ENCODE measurements at regions not wholly inside any gene's neighbourhood (a gene's known extent, or its start where the extent isn't known, plus 50 kb on each side); places are given as distances from the start of the nearest gene placed in this dataset.

DNA sequence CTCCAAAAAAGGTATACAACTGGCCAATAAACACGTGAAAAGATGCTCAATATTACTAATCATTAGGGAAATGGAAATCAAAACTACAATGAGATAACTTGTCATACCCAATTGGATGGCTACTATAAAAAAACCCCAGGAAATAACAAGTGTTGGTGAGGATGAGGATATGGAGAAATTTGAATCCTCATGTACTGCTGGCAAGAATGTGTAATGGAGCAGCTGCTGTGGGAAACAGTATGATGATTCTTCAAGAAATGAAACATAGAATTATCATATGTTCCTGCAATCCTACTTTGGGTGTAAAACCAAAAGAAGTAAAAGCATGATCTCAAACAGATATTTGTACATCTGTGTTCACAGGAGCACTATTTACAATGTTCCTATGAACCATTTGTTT lies 67.4 kb downstream of the RPLP1 start:
- Histone ChIP-seq H3K4me3 (no peak overlapping the region), H3K4me1 (replicated peaks in 1 of 2) (peaks cover 15 to 16% of the 10 kb centered on the region in 2 donors), H3K27ac (no peak overlapping the region)
- 0 to 54% (median 38%) methylated on average over 1 of the region's 1 CpG; no CpG with 5 or more reads in 3 of the 10 experiments for WGBS, 10 experiments
- in situ Hi-C loops (cut with MboI; ENCODE audit: low pct_unique_long_range_greater_than_20kb in 2 of 9, low sequenced_read_pairs in 9 of 9, unreplicated experiment in 9 of 9), result loop anchor here in 1 of 9 experiments (25.0 kb wide), 1 partner anchor 517 kb away; no protein-coding TSS in a partner anchor
- no peak for ATAC-seq (replicated peaks in 6 of 8)

DNA sequence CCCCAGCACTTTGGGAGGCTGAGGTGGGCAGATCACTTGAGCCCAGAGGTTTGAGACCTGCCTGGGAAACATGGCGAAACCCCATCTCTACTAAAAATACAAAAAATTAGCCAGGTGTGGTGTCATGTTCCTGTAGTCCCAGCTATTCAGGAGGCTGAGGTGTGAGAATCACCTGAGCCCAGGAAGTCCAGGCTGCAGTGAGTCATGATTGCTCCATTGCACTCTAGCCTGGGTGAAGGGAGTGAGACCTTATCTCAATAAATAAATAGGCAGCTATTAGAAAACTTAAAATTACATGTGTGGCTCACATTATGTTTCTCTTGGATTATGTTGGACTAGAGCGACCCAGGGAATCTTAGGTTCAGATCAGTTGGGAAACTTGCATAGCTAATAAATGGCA lies 69.7 kb downstream of the RPLP1 start:
- in situ Hi-C loops (cut with MboI; ENCODE audit: low pct_unique_long_range_greater_than_20kb in 2 of 9, low sequenced_read_pairs in 9 of 9, unreplicated experiment in 9 of 9), result loop anchor here in 1 of 9 experiments (25.0 kb wide), 1 partner anchor 515 kb away; no protein-coding TSS in a partner anchor
- Histone ChIP-seq H3K27ac (no peak overlapping the region), H3K4me1 (replicated peaks in 1 of 2) (peaks cover 32 to 38% of the 10 kb centered on the region in 2 donors), H3K4me3 (no peak overlapping the region)
- no peak for ATAC-seq (replicated peaks in 6 of 8)
- WGBS, 10 experiments, result 83 to 100% (median 93%) methylated on average over 1 to 2 of the region's 2 CpGs; no CpG with 5 or more reads in 1 of the 10 experiments

DNA sequence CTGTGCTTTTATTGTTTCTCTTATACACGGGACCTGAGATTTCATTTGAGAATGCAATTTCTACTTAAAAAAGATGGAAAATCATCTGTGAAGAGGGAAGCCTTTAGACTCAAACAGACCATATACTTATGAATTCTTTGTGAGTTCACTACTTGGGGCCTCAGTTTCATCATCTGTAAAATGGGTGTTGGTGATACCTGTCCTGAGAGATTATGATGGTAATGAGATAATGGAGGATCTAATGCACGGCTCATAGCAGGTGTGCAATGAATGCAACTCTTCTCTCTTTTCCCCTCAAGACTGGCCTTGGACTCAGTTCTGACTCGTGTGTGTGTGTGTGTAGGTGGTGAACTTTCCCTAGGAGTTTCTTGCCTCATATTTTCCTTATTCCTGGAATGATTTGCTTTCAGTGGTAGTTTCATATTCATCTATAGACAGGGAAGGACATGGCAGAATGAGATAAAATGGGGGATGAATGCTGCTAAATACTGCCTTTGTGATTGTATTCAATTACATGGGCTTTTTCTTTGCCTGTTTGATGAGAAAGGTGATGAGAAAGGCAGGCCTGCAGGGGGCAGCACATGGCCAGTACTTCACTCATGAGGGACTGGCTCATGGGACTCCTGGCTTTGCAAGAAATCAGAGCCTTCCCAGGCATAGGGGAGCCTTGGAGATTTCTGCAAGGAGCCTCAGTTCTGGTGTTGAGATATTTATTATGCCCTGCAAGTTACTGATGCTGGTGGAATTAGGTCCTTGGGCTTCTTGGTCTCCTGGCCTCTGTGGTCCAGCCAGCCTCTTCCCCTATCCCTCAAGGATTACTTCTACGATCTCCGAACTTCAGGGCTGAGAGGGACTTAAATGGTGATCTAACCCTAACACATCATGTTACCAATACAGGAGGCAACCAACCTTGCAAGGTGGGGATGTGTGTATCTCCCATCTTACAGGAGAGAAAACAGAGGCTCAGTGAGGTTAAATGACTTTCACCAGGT lies 70.7 kb downstream of the RPLP1 start:
- peak; percentile 36 to 92 (median 68) for ATAC-seq (replicated peaks in 6 of 8)
- no peak overlapping the region for H3K27ac ChIP-seq
- WGBS, 10 experiments, result 51 to 100% (median 71%) methylated on average over 1 to 5 of the region's 5 CpGs; no CpG with 5 or more reads in 1 of the 10 experiments

DNA sequence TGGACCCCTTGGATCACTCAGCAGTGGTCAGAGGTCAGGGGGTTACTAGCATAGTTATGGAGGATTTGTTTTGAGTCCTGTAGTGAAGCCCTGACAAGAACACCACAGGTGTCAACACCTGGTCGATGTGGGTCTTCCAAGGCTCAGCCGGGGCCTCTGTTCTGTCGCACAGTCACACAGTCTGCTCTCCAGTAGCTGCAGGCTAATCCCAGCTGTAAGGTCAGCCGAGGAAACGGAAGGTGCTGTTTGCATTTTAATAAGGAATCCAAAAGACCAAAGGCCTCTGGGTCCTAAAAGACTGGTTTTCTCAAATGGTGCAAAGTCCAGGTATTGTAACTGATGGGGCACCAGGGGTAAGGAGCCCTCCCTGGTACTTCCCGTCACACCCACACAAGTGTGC lies 71.7 kb downstream of the RPLP1 start:
- no peak overlapping the region for H3K4me3 ChIP-seq
- 0 to 95% (median 50%) methylated on average over 1 to 3 of the region's 6 CpGs; no CpG with 5 or more reads in 4 of the 10 experiments for WGBS, 10 experiments
- ATAC-seq (replicated peaks in 6 of 8), result peak in 1 of 8 experiments; percentile 30
- in situ Hi-C loops (cut with MboI; ENCODE audit: low pct_unique_long_range_greater_than_20kb in 2 of 9, low sequenced_read_pairs in 9 of 9, unreplicated experiment in 9 of 9), result loop anchor here in 1 of 9 experiments (25.0 kb wide), 1 partner anchor 513 kb away; no protein-coding TSS in a partner anchor
- H3K4me1 ChIP-seq (replicated peaks in 1 of 2), result peaks cover 37 to 43% of the 10 kb centered on the region in 2 donors
- H3K27ac ChIP-seq, result no peak overlapping the region

More for the DNA sequence above, 70.7 kb downstream of the RPLP1 start:
- H3K4me3 ChIP-seq, result no peak overlapping the region
- H3K4me1 ChIP-seq (replicated peaks in 1 of 2), result peaks cover 37 to 43% of the 10 kb centered on the region in 2 donors
- in situ Hi-C loops (cut with MboI; ENCODE audit: low pct_unique_long_range_greater_than_20kb in 2 of 9, low sequenced_read_pairs in 9 of 9, unreplicated experiment in 9 of 9), result loop anchor here in 1 of 9 experiments (25.0 kb wide), 1 partner anchor 514 kb away; no protein-coding TSS in a partner anchor

DNA sequence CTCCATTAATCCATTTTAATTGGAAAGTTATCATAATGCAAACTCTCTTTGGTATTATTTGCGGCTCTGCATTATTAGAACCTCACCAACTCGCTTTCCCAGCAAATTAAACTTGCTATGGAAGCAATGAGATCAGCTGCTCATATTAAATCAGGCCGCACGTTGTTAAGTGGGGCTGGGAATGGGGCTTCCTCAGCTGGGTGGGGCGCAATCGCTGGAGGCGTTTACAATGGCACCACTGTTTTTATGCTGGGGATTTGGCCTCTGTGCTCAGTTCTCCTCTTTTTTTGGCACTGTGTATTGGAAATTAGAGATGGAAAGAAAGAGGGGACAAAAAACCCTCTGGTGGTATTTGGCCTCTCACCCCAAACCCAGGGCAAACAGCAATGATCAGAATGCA lies 72.2 kb downstream of the RPLP1 start:
- no peak overlapping the region for H3K4me3 ChIP-seq
- 7 to 97% (median 49%) methylated on average over 1 to 7 of the region's 7 CpGs; no CpG with 5 or more reads in 2 of the 10 experiments for WGBS, 10 experiments
- in situ Hi-C loops (cut with MboI; ENCODE audit: low pct_unique_long_range_greater_than_20kb in 2 of 9, low sequenced_read_pairs in 9 of 9, unreplicated experiment in 9 of 9), result loop anchor here in 1 of 9 experiments (25.0 kb wide), 1 partner anchor 512 kb away; no protein-coding TSS in a partner anchor
- ATAC-seq (replicated peaks in 6 of 8), result peak in 3 of 8 experiments; percentile 57 to 80 (median 57)
- no peak overlapping the region for H3K27ac ChIP-seq
- H3K4me1 ChIP-seq (replicated peaks in 1 of 2), result peaks cover 41 to 46% of the 10 kb centered on the region in 2 donors

DNA sequence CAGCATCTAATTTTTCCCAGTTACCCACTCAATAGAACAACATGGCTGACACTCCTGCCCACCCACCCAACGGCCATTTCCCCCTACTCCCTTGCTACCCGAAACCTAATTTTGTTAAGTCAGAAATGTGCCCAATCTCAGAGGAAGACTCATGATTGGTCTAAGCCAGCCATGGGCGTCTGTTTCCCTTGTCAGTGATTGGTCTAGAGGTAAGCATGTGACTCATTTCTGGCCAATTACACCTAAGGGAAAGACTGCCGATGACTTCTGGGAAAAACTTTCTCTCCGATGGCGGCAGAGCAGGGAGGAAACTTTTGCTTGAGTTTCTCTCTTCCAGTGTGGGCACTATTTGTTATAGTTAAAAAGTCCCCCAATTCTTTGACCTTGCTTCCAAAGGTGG lies 72.9 kb downstream of the RPLP1 start:
- in situ Hi-C loops (cut with MboI; ENCODE audit: low pct_unique_long_range_greater_than_20kb in 2 of 9, low sequenced_read_pairs in 9 of 9, unreplicated experiment in 9 of 9), result no loop called here
- 80 to 100% (median 89%) methylated on average over 1 to 5 of the region's 6 CpGs; no CpG with 5 or more reads in 5 of the 10 experiments for WGBS, 10 experiments
- no peak for ATAC-seq (replicated peaks in 6 of 8)
- no peak overlapping the region for H3K27ac ChIP-seq
- no peak overlapping the region for H3K4me3 ChIP-seq
- peaks cover 49 to 53% of the 10 kb centered on the region in 2 donors for H3K4me1 ChIP-seq (replicated peaks in 1 of 2)

DNA sequence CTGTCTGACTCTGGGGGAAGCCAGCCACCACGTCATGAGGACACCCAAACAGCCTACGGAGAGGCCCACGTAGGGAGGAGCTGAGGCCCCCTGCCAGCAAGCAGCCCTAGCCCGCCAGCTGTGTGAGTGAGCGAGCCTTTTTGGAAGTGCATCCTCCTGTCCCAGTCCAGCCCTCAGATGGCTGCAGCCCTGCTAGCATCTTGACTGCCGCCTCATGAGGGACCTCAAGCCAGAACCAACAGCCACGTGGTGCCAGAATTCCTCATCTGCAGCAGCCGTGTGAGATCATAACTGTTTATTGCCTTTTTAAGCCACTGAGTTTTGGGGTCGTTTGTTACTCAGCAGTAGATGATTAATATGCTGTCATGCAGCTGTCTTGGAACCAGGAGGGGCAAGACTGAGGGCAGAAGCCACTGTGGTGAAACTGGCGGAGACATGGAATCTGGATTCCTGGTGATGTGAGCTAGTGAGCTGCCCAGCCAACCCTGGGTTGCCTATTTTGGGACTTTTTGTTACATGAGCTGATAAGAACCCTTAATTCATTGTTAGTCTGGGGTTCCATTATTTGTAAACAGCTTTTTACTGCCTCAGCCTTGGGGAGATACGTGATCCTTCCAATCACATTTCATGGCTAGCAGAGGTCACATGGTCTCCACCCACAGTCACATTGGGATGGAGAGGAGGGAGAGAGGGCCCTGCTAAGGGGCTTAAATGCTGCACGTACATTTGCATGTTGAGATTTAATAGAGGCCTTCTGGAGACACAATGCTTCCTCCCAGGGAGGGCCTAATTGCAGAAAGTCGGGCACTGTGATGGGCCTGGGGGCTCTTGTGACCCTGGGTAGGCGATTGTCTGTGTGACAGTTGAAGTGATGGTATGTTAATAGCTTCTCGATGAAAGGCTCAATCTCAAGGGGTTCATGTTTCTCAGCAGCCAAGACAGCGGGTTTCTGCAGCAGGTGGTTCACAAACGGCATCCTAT lies 73.8 kb downstream of the RPLP1 start:
- H3K27ac ChIP-seq, result peak overlapping the region; percentile 11 to 18
- H3K4me3 ChIP-seq, result no peak overlapping the region
- in situ Hi-C loops (cut with MboI; ENCODE audit: low pct_unique_long_range_greater_than_20kb in 2 of 9, low sequenced_read_pairs in 9 of 9, unreplicated experiment in 9 of 9), result no loop called here
- WGBS, 10 experiments, result 0 to 86% (median 39%) methylated on average over 1 to 10 of the region's 17 CpGs
- peaks cover 57 to 60% of the 10 kb centered on the region in 2 donors for H3K4me1 ChIP-seq (replicated peaks in 1 of 2)
- ATAC-seq (replicated peaks in 6 of 8), result peak in 5 of 8 experiments; percentile 42 to 75 (median 70)

DNA sequence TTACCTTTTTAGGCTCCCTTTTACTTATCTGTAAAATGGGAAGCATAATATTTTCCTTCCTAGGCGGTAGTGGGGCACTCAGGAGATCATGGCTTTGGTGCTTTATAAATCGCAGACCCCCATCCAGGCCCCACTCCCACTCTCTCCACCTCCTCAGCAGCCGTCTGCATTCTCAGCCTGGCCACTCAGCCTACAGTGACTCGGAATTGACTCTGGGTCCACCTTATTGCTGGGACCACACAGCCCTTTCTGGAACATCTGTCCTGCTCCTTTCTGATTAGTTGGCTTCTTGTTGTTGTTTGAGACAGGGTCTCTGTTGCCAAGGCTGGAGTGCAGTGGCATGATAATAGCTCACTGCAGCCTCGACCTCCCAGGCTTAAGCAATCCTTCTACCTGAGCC lies 76.5 kb downstream of the RPLP1 start:
- no peak overlapping the region for H3K27ac ChIP-seq
- peaks cover 66 to 71% of the 10 kb centered on the region in 2 donors for H3K4me1 ChIP-seq (replicated peaks in 1 of 2)
- H3K4me3 ChIP-seq, result no peak overlapping the region
- WGBS, 10 experiments, result 62 to 100% (median 100%) methylated on average over 1 to 3 of the region's 5 CpGs; no CpG with 5 or more reads in 5 of the 10 experiments
- no peak for ATAC-seq (replicated peaks in 6 of 8)
- in situ Hi-C loops (cut with MboI; ENCODE audit: low pct_unique_long_range_greater_than_20kb in 2 of 9, low sequenced_read_pairs in 9 of 9, unreplicated experiment in 9 of 9), result no loop called here

DNA sequence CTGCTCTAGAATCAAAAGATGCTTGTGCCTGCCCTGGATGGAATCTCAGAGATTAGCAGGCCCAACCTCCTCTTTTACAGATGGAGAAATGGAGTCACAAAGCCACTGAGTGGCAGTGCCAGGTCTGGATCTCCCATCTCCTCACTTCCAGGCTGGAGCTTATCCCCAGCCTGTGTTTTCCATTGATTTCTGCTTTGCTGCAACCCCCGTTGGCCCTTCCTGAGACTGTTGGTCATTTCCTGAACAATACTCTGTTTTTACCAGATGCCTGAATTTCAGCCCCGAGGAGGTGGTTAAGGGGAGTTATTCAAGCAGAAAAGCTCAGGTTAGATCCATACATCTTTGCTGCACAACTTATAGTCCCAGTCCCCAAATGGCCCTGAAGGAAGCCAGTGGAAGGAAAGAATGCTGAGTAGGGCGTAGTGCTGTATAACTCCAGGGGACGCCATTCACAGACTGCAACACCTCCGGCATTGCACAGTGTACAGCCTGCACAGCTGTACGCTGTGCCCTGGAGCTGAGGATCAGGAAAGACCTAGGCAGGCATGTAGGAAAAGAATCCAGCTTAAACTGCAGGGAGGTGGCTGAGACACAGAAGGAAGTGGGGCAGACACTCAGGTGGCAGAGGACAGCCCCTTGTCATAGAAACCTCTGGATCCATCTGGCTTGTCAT lies 77.5 kb downstream of the RPLP1 start:
- in situ Hi-C loops (cut with MboI; ENCODE audit: low pct_unique_long_range_greater_than_20kb in 2 of 9, low sequenced_read_pairs in 9 of 9, unreplicated experiment in 9 of 9), result no loop called here
- peak in 3 of 8 experiments; percentile 32 to 71 (median 49) for ATAC-seq (replicated peaks in 6 of 8)
- H3K4me3 ChIP-seq, result no peak overlapping the region
- peaks cover 57 to 62% of the 10 kb centered on the region in 2 donors for H3K4me1 ChIP-seq (replicated peaks in 1 of 2)
- H3K27ac ChIP-seq, result no peak overlapping the region
- 0 to 76% (median 53%) methylated on average over 1 to 4 of the region's 6 CpGs; no CpG with 5 or more reads in 2 of the 10 experiments for WGBS, 10 experiments

DNA sequence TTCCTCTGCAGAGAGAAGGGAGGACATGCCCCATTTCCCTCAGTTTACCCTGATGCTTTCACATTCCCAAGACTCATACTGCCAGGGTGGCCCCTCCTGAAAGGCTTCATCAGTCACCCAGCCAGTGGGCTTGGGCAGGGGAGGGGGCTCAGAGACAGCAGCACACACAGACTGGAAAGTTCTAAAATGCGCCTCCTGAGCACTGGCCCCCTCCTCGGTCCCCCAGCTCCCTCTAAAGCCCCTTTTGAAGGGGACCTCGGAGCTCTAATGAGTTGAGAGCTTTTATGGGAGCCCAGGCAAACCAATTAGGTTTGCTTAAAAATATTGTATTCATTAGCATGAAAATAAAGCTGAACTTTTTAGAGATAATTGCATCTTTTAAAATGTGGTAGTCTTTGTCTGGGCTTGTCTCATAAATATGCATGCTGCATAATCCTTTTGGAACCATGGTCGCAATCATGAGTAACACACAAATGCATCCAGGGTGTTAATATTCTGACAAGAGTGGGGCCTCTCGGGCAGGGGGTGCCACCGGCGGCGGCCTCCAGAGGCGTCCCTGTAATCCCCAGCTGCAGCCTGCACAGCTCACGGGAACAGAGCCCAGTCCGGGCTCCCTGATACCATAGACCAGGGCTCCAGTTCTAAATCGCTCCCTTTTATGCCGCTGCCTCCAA lies 78.5 kb downstream of the RPLP1 start:
- H3K27ac ChIP-seq, result peak overlapping the region; percentile 54 to 83
- in situ Hi-C loops (cut with MboI; ENCODE audit: low pct_unique_long_range_greater_than_20kb in 2 of 9, low sequenced_read_pairs in 9 of 9, unreplicated experiment in 9 of 9), result no loop called here
- no peak overlapping the region for H3K4me3 ChIP-seq
- 0 to 42% (median 20%) methylated on average over 1 to 9 of the region's 13 CpGs; no CpG with 5 or more reads in 4 of the 10 experiments for WGBS, 10 experiments
- ATAC-seq (replicated peaks in 6 of 8), result peak; percentile 74 to 90 (median 82)
- peaks cover 50 to 53% of the 10 kb centered on the region in 2 donors for H3K4me1 ChIP-seq (replicated peaks in 1 of 2)

DNA sequence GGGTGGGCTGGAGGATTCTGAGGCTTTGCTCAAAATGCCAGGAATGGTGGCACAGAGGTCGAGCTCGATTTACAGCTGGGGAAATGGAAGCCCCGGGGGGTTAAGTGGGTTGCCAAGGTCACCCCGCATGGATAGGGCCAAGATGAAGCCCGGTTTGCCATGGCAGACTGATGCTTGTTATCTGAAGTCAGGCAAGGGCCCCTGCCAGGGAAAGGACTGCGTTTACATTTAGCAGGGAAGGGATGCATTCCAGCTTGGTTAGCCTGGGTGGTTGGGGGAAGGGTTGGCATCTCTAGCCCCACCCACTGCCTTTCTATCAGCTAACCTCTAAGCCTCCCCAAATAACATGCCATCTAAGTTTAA lies 79.0 kb downstream of the RPLP1 start:
- H3K4me3 ChIP-seq, result no peak overlapping the region
- peak overlapping the region; percentile 54 to 83 for H3K27ac ChIP-seq
- in situ Hi-C loops (cut with MboI; ENCODE audit: low pct_unique_long_range_greater_than_20kb in 2 of 9, low sequenced_read_pairs in 9 of 9, unreplicated experiment in 9 of 9), result no loop called here
- H3K4me1 ChIP-seq (replicated peaks in 1 of 2), result peaks cover 46 to 49% of the 10 kb centered on the region in 2 donors
- peak; percentile 14 to 57 (median 34) for ATAC-seq (replicated peaks in 6 of 8)
- 8 to 83% (median 35%) methylated on average over 2 to 4 of the region's 6 CpGs; no CpG with 5 or more reads in 6 of the 10 experiments for WGBS, 10 experiments
